GM13976 (cell line): ENCODE measurements at regions not wholly inside any gene's neighbourhood (a gene's known extent, or its start where the extent isn't known, plus 50 kb on each side); places are given as distances from the start of the nearest gene placed in this dataset.

Experiments
- DNase-seq: peaks from one replicate; pipeline ENCODE4 v3.0.0; 2012; ENCODE audit warnings: low spot score
- CTCF ChIP-seq: IDR thresholded peaks from 2 replicates; pipeline ENCODE4 v1.5.1; 2012; ENCODE audit warnings: borderline replicate concordance, mild to moderate bottlenecking; ENCODE audit not compliant: insufficient read depth; ENCODE audit errors: extremely low read depth, missing control alignments, control extremely low read depth
- in situ Hi-C: fragments of 300-500 bp; cut with MboI; formaldehyde crosslinking; loops from one replicate; pipeline ENCODE4 v1.12.0; 2022; ENCODE audit warnings: low sequenced_read_pairs, mixed read lengths, inconsistent platforms; ENCODE audit not compliant: unreplicated experiment

DNA sequence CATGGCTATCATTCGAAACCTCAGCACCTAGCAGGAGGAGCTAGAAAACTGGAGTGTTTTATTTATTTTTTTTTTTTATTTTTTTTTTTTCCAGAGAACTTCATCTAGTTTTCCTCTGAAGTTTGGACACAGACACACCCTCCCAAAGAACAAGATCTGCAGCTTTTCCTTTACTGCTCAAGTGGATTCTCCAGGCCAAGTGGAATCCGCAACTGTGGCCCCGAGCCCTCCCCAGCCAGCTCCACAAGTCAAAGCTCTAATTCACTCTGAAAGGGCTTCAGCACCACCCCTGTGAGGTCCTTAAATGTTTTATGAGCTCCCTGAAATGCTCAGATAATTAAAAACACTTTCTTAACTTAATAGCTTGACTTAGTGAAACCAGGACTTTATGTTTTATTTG is 332.1 kb upstream of the DYNLRB2 start:
- TF ChIP-seq CTCF, result no peak
- in situ Hi-C loops, result no loop called here
- no peak for DNase-seq

GRCh38 chr16:80208015-80208414 is 332.8 kb upstream of the DYNLRB2 start:
- no peak for DNase-seq
- in situ Hi-C loops, result no loop called here
- TF ChIP-seq CTCF, result no peak

DNA sequence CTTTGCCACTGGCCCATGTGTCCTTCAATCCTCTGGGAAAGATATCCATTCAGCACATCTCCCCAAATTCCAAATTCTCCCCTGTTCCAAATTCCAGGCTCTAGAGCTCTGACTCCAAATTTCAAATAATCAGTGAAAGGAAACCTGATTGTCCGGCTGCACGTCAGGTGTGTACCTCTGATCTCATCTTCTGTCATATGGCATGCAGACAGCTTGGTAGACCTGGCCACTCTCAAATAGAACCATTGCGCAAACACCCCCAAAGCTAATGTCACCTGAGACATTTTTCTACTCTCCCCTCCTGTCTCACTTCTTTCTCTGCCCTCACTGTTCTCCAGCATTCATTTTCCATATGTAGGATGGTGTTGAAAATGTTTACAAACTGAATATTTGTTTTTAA is 337.0 kb upstream of the DYNLRB2 start:
- TF ChIP-seq CTCF, result no peak
- no peak for DNase-seq
- in situ Hi-C loops, result no loop called here

GRCh38 chr16:80202831-80203413 is 337.9 kb upstream of the DYNLRB2 start:
- in situ Hi-C loops, result no loop called here
- TF ChIP-seq CTCF, result no peak
- no peak for DNase-seq

- in situ Hi-C loops, result no loop called here
- no peak for DNase-seq
- no peak for TF ChIP-seq CTCF
These were observed 340.7 kb upstream of the DYNLRB2 start for GRCh38 chr16:80200079-80200478.

DNA sequence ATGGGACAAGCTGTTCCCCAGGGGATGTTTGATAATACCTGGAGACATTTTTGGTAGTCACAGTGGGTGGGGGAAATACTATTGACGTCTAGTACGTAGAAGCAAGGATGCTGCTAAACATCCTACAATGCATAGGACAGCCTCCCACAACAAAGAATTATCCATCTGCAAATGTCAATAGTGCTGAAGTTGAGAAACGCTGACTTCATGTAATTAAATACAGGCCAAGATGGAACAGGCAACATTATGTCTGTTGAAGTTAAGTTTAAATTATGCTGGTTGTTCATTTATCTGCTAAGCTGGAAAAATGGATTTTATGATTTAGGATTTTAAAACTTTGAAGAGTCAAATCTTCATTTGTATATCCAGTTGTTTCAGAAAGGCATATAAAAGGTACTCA is 341.2 kb upstream of the DYNLRB2 start:
- DNase-seq, result no peak
- in situ Hi-C loops, result no loop called here
- TF ChIP-seq CTCF, result no peak

DNA sequence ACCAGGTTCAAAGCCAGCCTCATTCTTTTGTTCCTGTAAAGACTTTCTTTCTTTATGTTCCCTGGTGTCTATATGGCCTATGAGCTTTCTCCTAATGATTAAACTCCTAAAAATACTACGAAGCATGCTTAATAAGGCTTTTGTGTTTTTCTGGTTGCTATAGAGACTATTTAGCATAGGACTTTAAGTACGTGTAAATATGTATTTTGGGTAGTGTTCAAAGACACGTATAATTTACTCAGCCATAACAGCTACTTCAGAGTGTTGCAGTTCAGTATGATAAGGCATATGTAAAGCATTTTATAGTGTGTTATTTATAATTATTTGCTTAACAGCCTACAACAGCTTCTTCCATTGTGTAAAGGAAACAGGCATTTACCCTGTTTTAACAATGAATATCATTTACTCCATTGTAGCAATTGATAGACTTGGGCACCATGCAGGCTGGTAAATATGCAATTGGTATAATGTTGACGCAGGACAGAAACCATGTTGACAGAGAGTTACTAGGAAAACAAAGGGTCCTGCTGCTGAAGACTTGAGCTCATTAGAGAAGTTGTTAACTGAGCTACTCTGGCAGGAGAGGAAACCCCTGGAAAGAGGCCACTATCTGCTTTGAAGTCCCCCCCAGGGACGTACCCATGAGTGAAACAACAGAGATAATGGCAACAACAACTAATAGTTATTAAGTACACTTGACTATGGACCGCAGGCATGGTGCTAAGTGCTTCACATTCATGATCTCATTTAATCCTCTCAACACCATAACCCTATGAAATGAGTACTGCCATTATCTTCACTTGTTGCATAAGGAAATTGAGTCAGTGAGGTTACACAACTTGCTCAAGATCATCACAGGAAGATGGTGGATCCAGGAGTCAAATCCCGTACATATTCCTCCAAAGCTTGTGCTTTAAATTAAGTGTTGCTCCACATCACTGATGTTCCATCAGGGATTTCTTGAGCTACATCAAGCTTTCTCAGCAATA is 342.2 kb upstream of the DYNLRB2 start:
- in situ Hi-C loops, result no loop called here
- TF ChIP-seq CTCF, result no peak
- DNase-seq, result no peak
